OCI-LY7 (cell line): ENCODE measurements at regions not wholly inside any gene's neighbourhood (a gene's known extent, or its start where the extent isn't known, plus 50 kb on each side); places are given as distances from the start of the nearest gene placed in this dataset.

Experiments used
- CTCF ChIP-seq: fragments of 200-600 bp; sonication (generic); conservative IDR thresholded peaks from 2 replicates; pipeline ENCODE4 v1.5.1; 2014; ENCODE audit warnings: mild to moderate bottlenecking, antibody characterized with exemption, low read length, moderate library complexity, mixed read lengths
- EZH2phosphoT487 ChIP-seq: fragments of 200-600 bp; sonication (generic); IDR thresholded peaks from 2 replicates; pipeline ENCODE4 v1.6.1; 2018; ENCODE audit warnings: low read depth, borderline replicate concordance, mild to moderate bottlenecking, mixed run types, antibody characterized with exemption, low read length, moderate library complexity, mixed read lengths

GRCh38 chr1:29998686-29999085 is 724.7 kb downstream of the MATN1 start:
- TF ChIP-seq CTCF (no peak), EZH2phosphoT487 (no peak)
